Stimulated activated naive B cell treated with anti-CD40 and anti-IgM and Interleukin-4, amounts not matched to agents 10 μg/mL and 1 μg/mL and 100 μg/mL, for 72 hours (primary cell): ENCODE measurements at regions not wholly inside any gene's neighbourhood (a gene's known extent, or its start where the extent isn't known, plus 50 kb on each side); places are given as distances from the start of the nearest gene placed in this dataset.
A peak's percentile ranks its signal among the peaks of the same experiment; 100 is the strongest.

ENCODE experiments used
- ATAC-seq, 2 donors: fragments of 150-1000 bp; cut with Tn5 transposase; replicated peaks; 2 replicates each; pipeline ENCODE4 v1.10.0; 2021; ENCODE audit warnings: moderate library complexity in 1 of 2
- DNase-seq: peaks from one replicate; pipeline ENCODE4 v3.0.0; 2021
- H3K27ac Mint-ChIP-seq: one replicate; pipeline ENCODE4 v1.8.0; 2022; ENCODE audit warnings: mild to moderate bottlenecking, mixed read lengths
- H3K27me3 Mint-ChIP-seq, 2 donors: one replicate each; pipeline ENCODE4 v1.8.0; 2022; ENCODE audit warnings: mixed read lengths in 2 of 2
- H3K36me3 Mint-ChIP-seq, 2 donors: one replicate each; pipeline ENCODE4 v1.8.0; 2022; ENCODE audit warnings: mixed read lengths in 2 of 2, mild to moderate bottlenecking in 1 of 2
- H3K4me1 Mint-ChIP-seq, 2 donors: one replicate each; pipeline ENCODE4 v1.8.0; 2022; ENCODE audit warnings: mixed read lengths in 2 of 2, mild to moderate bottlenecking in 1 of 2
- H3K4me3 Mint-ChIP-seq, 2 donors: one replicate each; pipeline ENCODE4 v1.8.0; 2022; ENCODE audit warnings: mild to moderate bottlenecking in 2 of 2, mixed read lengths in 2 of 2, moderate library complexity in 1 of 2
- H3K9me3 Mint-ChIP-seq, 2 donors: one replicate each; pipeline ENCODE4 v1.8.0; 2022; ENCODE audit warnings: mixed read lengths in 2 of 2, mild to moderate bottlenecking in 1 of 2

DNA sequence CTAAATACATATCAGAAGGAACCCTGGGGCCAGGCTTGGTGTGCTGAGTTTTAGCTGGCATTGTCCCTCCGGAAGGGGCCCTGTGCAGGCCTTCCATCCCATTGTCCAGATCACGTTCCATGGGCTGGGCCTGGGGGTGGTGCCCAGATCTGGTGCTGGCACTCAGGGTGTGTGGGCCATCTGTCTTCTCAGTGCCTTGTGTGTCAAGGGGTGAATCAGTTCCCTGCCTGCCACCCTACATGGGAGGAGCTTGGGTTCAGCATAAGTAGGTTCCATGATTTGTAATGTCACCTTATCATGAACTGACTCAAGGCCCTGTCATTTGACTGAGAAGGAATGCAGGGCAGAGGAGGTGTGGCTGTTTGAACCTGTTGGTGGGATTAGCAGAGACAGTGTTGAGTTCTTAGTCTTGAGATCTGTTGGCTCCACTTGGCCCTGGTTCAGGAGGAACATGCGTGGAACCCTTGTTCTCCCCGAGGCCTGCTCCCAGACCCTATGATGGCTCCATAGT is 176.8 kb downstream of the MACROH2A1 start:
- DNase-seq (no peak), ATAC-seq (no peak)
- Mint-ChIP-seq H3K9me3 (no peaks in the 10 kb centered on the region), H3K36me3 (no peaks in the 10 kb centered on the region), H3K4me1 (peaks cover 0 to 5% of the 10 kb centered on the region in 2 donors), H3K27ac (no peak overlapping the region), H3K27me3 (peaks cover 11 to 12% of the 10 kb centered on the region in 2 donors), H3K4me3 (no peak overlapping the region)

DNA sequence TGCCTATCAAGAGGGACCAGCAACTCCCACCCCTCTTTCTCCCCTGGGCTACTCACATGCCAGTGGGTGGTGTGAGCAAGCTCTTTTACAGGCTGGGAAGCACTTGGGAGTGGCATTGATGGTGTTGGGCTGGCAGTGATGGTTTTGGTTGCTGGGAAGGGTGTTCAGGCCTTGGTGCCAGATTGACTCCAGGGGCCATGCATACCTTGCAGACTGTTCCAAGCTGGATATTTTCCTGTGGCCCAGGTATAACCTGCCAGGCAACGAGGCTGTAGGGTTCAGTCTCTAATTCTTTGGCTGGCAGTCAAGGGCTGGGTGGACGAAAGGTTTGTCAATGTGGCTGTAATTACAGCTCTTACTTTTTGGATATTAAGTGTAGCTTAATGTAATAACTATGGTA is 177.3 kb downstream of the MACROH2A1 start:
- Mint-ChIP-seq H3K27ac (no peak overlapping the region), H3K4me3 (no peak overlapping the region), H3K9me3 (no peaks in the 10 kb centered on the region), H3K36me3 (no peaks in the 10 kb centered on the region), H3K27me3 (peaks cover 11 to 12% of the 10 kb centered on the region in 2 donors), H3K4me1 (peaks cover 0 to 5% of the 10 kb centered on the region in 2 donors)
- ATAC-seq (no peak), DNase-seq (no peak)

DNA sequence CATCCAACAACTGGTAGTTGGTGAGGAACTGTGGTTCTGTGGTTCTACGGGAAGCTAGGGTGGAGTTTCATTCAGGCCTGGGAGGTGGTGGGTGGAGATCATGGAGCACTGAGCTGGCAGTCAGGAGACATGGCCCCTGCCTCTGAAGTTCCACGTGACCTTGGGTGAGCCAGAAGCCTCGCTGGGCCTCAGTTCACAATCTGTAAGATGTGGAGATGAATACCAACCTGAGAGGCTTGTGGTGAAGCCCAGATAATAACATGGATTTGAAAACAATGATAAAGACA is 177.9 kb downstream of the MACROH2A1 start:
- H3K9me3 Mint-ChIP-seq, result no peaks in the 10 kb centered on the region
- peaks cover 9% of the 10 kb centered on the region in 2 donors for H3K27me3 Mint-ChIP-seq
- H3K27ac Mint-ChIP-seq, result no peak overlapping the region
- H3K4me1 Mint-ChIP-seq, result peaks cover 0 to 5% of the 10 kb centered on the region in 2 donors
- H3K4me3 Mint-ChIP-seq, result no peak overlapping the region
- ATAC-seq, result no peak
- DNase-seq, result no peak
- no peaks in the 10 kb centered on the region for H3K36me3 Mint-ChIP-seq

DNA sequence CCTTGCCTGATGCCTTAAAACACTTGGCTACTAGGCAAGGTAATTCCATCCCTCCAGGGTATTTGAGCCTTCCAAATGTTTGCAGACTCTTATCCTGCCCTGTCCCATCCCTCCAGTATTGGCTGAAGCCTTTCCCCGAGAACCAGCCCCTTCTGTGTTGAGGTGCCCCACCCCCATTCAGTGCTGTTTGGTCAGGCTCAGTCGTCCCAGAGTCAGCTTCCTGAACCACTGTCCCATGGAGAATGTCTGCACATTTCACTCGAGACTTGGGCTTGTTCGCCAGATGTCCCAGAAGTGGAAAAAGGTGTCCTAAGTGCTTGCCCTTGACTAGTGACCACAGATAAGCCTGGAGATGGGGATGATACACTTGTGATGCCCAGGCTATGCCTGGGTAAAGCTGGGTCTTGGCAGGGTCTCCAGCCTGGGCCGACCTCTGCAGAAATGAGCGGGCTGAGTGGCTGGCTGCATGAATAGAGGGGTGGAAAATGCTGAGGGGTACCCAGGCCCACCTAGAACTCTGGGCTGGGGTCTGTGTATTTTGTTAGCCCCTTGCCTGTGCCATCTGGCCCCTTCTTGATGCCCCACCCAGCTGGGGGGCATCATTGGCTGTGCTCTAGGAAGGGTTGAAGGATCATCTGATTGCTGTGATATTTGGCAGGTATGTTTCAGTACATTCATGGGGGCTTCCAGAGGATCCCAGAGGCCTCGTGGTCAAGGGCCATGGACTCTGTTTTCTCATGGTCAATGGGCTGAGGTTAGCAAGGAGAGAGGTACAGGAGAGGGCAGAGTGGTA is 178.4 kb downstream of the MACROH2A1 start:
- H3K27ac Mint-ChIP-seq, result no peak overlapping the region
- no peaks in the 10 kb centered on the region for H3K36me3 Mint-ChIP-seq
- ATAC-seq, result no peak
- H3K27me3 Mint-ChIP-seq, result peaks cover 12 to 13% of the 10 kb centered on the region in 2 donors
- H3K4me1 Mint-ChIP-seq, result peaks cover 0 to 5% of the 10 kb centered on the region in 2 donors
- H3K4me3 Mint-ChIP-seq, result no peak overlapping the region
- no peak for DNase-seq
- no peaks in the 10 kb centered on the region for H3K9me3 Mint-ChIP-seq

DNA sequence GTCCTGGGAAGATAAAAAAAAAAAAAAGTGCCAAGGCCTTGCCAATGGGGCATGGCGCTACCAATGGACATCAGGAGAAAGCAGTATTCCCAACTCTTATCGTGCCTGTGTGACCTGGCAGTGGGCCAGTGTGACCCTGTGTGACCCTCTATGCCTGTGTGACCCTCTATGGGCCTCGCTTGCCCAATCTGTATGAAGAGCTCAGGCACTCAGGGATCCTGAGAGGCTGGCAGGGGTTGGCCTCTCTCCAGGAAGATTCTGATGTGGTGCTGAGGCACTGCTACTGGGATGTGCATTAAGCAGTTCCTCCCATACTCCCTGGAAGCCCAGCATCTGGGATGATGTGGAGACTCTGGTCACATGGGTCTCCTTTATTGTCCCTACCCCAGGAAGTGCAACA is 179.2 kb downstream of the MACROH2A1 start:
- H3K9me3 Mint-ChIP-seq, result no peaks in the 10 kb centered on the region
- ATAC-seq (no peak), DNase-seq (no peak)
- peaks cover 14% of the 10 kb centered on the region in 2 donors for H3K27me3 Mint-ChIP-seq
- H3K27ac Mint-ChIP-seq, result no peak overlapping the region
- peaks cover 0 to 5% of the 10 kb centered on the region in 2 donors for H3K4me1 Mint-ChIP-seq
- no peaks in the 10 kb centered on the region for H3K36me3 Mint-ChIP-seq
- H3K4me3 Mint-ChIP-seq, result no peak overlapping the region

DNA sequence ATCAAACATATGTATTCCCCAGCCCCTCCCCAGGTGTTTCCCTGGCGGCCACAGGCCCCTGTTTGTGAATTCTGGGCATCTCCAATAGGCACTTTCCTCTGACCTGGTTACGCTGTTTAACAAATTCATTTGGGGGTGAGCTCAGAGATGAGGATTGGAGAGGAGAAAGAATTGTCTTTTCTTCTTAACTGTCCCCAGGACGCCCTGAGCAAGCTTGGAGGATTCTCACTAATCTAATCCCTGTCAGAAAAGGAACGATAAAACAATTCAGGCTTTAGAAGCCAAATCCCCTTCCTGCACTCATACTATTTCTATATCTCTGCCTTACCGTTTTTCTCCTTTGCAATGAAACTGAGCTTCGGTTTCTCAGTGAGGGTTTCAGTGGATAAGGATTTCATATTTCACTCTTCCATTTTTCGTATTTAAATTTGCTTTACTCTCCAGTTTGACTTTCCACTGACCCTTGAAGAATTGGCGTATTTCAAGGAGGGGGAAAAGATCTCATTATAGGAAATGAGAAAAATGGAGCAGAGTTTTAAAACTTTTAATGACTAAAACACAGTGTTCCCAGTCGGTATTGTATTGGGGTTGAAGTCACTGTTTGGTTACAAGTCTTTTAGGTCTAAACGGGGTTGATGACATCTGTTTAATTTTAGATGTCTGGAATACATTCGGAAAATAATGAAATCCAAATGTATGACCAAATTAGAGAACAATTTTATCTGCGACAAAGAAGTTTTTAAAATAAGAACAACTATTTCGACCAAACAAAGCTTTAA is 180.1 kb downstream of the MACROH2A1 start:
- no peaks in the 10 kb centered on the region for H3K9me3 Mint-ChIP-seq
- H3K4me3 Mint-ChIP-seq, result no peak overlapping the region
- H3K36me3 Mint-ChIP-seq, result no peaks in the 10 kb centered on the region
- DNase-seq (no peak), ATAC-seq (no peak)
- no peak overlapping the region for H3K27ac Mint-ChIP-seq
- H3K27me3 Mint-ChIP-seq, result peaks cover 10 to 14% of the 10 kb centered on the region in 2 donors
- H3K4me1 Mint-ChIP-seq, result peaks cover 0 to 1% of the 10 kb centered on the region in 2 donors

DNA sequence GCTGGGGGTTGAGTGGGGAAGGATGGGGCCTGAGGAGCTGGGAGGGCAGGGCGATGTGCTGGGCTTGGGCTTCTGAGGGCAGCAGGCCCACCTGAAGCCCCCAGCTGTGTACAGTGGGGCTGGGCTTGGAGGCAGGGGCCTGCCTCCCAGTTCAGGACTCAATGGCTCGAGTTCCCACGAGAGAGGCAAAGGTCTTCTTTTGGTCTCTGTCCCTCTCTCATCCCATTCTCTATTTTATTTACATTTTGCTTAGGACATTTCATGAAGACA is 180.6 kb downstream of the MACROH2A1 start:
- H3K27me3 Mint-ChIP-seq, result peaks cover 12 to 14% of the 10 kb centered on the region in 2 donors
- H3K4me1 Mint-ChIP-seq, result no peaks in the 10 kb centered on the region
- H3K36me3 Mint-ChIP-seq, result no peaks in the 10 kb centered on the region
- no peak overlapping the region for H3K27ac Mint-ChIP-seq
- DNase-seq (no peak), ATAC-seq (no peak)
- no peak overlapping the region for H3K4me3 Mint-ChIP-seq
- H3K9me3 Mint-ChIP-seq, result no peaks in the 10 kb centered on the region

DNA sequence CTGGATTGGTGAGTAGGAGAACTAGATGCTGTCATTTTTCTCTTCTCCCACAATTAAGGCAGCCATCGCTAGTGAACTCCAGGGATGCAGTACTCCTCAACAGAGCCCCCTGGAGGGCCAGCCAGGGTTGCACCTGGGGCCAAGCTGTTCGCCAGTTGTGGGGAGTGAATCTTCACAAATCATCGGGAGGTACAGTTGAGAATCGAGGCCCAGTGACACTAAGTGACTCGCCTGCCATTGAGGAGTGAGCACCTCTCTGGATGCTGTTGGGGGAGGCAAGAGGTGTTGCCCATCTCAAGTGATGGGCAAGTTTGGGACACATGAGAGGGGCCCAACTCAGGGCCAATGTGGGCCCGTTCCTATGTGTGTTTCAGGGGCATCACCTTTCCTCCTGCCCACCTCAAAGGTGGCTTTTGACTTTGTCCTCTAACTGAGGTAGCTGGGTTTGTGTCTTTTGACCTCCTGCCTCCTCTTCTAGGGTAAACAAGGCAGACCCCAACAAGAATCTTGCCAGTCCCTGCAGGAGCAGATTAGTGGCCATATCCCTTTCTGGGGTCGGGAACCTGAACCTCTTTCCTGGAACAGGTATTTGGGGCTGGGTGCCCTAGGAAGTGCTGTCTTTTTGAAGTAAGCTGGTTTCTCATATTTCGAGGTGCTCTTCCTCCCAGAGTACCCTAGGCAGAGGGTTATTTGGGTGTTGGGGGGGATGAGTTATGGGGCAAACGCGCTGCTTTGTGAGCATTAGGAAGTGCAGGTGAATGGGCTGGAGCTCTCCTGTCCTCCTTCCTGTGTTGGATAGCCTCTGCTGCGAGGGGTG is 181.2 kb downstream of the MACROH2A1 start:
- no peaks in the 10 kb centered on the region for H3K9me3 Mint-ChIP-seq
- H3K4me1 Mint-ChIP-seq, result no peaks in the 10 kb centered on the region
- no peak overlapping the region for H3K4me3 Mint-ChIP-seq
- no peak overlapping the region for H3K27ac Mint-ChIP-seq
- no peaks in the 10 kb centered on the region for H3K36me3 Mint-ChIP-seq
- peaks cover 10 to 14% of the 10 kb centered on the region in 2 donors for H3K27me3 Mint-ChIP-seq
- ATAC-seq (no peak), DNase-seq (no peak)

DNA sequence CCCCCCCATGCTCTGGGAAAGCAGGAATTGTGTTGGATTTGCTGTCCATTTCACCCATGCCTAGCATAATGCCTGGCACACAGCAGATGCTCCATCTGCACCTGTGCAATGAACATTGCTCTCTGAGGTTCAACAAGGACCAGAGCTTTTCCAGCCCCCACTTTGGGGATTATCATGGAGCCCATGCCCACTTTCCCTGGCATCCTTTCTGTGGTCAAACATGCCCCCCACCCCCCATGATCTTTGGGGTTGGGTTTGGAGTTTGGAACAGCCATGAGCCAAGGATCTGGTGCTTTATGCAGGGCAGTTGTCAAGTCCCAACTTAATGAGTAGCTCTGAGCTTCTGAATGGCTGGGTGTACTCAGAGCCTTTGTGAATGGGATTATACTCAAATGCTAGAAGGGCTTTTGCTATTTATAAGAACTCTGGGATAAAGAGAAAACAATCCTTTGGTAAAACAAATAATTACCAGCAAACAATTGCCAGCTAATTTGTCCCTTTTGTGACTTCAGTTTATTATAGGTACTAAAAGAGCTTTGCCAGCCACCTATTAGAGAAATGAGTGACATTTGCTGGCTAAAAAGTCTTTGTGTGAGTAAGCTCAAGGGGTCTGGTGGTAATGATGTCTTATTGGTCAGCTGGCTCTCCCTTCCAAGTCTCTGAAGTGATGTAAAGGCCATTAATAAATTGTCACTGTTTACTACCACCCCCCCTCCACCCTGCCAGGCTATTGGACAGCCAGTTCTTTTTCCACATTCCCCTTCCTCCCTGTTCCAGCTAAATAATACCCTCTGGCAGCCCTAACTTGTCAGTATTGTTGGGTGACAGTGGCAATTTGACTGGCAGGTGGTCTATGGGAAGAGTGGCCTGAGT is 182.3 kb downstream of the MACROH2A1 start:
- Mint-ChIP-seq H3K4me1 (no peaks in the 10 kb centered on the region), H3K9me3 (no peaks in the 10 kb centered on the region), H3K4me3 (no peak overlapping the region), H3K27ac (no peak overlapping the region), H3K36me3 (no peaks in the 10 kb centered on the region), H3K27me3 (peaks cover 10 to 14% of the 10 kb centered on the region in 2 donors)
- ATAC-seq, result no peak
- DNase-seq, result no peak

DNA sequence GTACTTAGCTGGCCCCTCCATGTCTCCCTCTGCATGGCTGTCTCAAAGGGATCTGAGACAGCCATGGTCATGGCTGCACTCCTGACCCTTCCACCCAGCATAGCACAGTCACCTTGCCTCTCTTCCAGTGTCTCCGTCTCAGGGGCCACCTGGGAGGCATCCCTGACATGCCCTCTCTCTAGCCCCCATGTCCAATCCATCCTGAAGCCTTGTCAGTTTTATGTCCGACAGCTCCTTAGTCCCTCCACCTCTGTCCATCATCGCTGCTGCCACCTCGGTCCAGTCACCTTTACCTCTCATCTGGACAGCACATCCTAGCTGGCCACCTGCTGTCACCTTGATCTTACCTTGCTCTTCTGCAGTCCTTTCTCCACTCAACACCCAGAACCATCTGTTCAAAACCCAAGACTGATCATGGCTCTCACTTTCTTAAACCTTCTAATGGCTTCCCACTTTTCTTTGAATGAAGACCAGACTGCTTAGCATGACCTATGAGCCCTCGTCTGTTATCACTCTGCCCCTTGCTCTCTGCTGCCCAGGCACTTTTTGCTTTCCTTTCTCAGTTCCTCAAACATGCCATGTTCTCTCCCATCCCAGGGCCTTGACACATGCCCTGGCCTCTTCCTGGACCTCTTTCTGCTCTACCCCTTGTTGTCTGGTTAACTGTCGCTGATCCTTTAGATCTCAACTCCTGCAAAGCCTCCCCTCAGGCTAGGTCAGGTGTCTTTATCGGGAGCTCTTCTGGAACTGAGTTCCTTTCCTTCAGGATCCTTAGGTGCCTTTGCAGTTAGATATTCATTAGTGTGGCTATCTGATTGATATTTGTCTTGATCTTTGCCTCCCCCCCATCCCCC is 181.8 kb upstream of the PITX1 start:
- ATAC-seq, result no peak

DNA sequence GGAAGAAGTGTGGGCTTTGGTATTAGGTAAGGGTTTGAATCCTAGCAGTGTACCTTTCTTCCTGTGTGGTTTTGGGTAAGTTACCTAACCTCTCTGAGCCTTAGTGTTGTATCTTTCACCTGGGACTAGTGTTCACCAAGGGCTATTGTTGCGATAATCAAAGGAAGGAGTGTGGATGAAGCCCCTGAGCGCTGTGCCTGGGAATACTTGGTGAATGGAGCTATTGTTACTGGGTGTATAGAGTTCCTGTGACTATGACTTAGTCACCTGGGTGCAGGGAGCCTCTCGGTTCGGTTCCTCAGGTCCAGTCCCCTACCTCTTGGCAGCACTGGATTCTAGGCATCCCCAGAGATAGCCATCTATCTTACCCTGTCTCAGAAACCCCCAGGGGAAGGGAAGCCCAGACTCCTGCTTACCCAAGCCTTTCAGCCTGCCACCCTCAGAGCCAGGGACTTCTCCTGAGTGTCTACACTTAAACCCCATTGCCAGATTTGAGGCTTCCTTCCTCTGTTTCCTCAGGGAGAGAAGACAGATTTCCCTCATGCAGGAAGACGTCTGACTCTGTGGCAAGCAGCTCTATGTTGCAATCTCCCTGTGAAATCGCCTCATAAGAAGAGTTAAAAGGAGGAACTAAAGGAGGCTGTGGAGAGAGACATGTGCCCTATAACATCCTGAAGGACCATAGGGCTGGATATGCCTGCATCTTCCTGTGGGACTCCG is 181.0 kb upstream of the PITX1 start:
- no peaks in the 10 kb centered on the region for H3K9me3 Mint-ChIP-seq
- DNase-seq, result no peak
- no peak overlapping the region for H3K27ac Mint-ChIP-seq
- H3K4me3 Mint-ChIP-seq, result no peak overlapping the region
- H3K27me3 Mint-ChIP-seq, result peaks cover 15 to 18% of the 10 kb centered on the region in 2 donors
- H3K4me1 Mint-ChIP-seq, result no peaks in the 10 kb centered on the region
- no peak for ATAC-seq
- no peaks in the 10 kb centered on the region for H3K36me3 Mint-ChIP-seq

More for the DNA sequence above, 181.8 kb upstream of the PITX1 start:
- H3K27me3 Mint-ChIP-seq, result peaks cover 10 to 14% of the 10 kb centered on the region in 2 donors
- H3K4me1 Mint-ChIP-seq, result no peaks in the 10 kb centered on the region
- peak overlapping the region; percentile 6 for H3K27ac Mint-ChIP-seq
- H3K36me3 Mint-ChIP-seq, result no peaks in the 10 kb centered on the region
- no peak for DNase-seq
- no peak overlapping the region for H3K4me3 Mint-ChIP-seq
- H3K9me3 Mint-ChIP-seq, result no peaks in the 10 kb centered on the region

DNA sequence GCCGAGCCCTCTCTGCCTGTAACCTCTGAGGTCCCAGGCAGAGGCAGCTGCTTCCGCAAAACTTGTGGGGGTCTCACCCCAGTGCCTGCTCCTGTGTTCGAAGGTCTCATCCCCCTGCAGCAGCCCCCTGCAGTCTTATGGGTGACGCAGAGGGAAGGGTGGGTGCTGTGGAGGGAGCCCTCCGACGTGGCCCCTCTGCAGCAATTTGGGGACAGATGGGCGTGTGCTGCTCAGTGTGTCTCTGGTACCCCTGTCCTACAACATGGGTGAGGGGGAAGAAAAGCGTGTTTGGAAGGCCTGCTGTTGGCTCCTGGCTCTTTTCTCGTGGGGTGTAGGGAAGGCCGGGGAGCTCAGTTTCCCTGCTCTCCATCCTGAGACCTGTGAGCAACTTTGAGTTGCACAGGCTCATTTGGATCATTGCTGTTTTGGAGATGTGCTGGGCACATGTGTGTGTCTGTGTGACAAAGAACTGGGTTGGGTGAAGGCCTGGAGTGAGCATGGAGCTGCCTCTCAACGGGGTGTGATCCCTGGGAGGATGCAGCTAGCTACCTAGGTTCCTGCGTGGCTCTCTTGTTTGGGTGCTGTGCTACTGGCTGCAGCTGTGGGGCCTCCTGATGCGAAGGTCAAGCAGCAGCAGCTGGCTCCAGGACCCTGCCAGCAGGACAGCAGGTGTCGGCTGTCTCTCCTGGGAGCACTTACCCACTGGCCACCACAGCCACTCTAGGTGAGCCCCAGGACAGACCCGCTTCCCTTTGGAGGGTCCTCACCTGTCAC is 179.6 kb upstream of the PITX1 start:
- H3K4me3 Mint-ChIP-seq, result no peak overlapping the region
- peaks cover 18 to 29% of the 10 kb centered on the region in 2 donors for H3K27me3 Mint-ChIP-seq
- H3K9me3 Mint-ChIP-seq, result no peaks in the 10 kb centered on the region

More for the DNA sequence above, 179.6 kb upstream of the PITX1 start:
- H3K4me1 Mint-ChIP-seq, result no peaks in the 10 kb centered on the region
- no peak overlapping the region for H3K27ac Mint-ChIP-seq
- no peaks in the 10 kb centered on the region for H3K36me3 Mint-ChIP-seq
- ATAC-seq, result no peak
- DNase-seq, result no peak
